NCI-H82 (cell line): ENCODE measurements at regions not wholly inside any gene's neighbourhood (a gene's known extent, or its start where the extent isn't known, plus 50 kb on each side); places are given as distances from the start of the nearest gene placed in this dataset.
"Not testable (repeated sequence)": the region's sequence is repeated elsewhere in the genome, so short reads cannot be mapped to it uniquely, and the experiment has no call there.

Experiments used
- DNase-seq: peaks from one replicate; lab custom pipeline; 2025; lab: John Stamatoyannopoulos, UW

DNA sequence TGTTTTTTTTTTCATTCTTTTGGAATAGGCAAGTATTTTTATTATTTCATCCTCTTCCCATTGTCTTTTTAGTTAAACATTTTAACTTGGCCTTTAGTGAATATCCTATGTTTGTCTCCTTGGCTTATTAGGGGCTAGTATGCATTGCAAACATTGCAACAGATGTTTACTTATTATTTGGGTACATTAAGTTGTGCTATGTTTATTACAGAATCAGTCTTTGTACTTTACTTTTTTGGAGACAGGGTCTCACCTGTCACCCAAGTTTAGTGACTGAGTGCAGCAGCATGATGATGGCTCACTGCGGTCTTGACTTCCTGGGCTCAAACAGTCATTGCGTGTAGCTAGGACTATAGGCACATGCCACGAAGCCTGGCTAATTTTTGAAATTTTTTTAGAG is 51.1 kb upstream of the NUDT6 start:
- no peak for DNase-seq

DNA sequence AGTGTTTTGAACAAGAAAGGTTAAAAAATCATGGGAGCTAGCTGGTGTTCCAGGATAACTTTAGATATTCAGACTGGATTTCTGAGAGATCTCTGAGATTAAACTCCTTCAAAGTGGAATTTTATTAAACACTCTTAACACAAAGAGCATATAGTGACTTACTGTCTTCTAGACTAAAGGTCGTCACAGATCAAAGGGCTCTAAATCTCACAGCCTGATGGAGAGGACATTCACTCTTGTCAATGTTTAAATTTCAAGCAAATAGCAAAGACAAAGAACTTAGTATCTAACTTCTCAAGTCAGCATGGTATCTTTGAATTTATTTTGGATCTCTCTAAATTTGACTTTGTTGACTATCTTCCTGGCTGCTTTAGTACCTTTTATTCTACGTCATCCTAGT is 53.7 kb upstream of the NUDT6 start:
- DNase-seq = no peak

DNA sequence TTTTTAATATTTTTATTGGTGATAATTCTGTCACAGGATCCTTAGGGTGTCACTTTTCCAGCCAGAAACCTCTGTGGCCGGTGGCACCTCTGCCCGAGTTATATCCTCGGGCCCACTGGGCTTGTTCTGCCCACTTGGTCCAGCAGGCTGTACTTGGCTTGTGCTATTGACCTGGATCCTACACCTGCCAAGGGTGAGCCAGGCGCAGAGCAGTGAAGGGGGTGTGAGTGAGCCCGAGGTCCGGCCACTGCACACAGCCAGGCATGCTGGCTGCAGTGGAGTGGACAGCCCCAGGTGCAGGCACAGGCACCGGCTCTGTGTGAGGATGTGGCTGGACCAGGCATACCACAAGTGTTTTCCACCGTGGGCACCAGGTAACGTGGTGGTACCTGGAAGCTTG is 54.7 kb upstream of the NUDT6 start:
- no peak for DNase-seq

DNA sequence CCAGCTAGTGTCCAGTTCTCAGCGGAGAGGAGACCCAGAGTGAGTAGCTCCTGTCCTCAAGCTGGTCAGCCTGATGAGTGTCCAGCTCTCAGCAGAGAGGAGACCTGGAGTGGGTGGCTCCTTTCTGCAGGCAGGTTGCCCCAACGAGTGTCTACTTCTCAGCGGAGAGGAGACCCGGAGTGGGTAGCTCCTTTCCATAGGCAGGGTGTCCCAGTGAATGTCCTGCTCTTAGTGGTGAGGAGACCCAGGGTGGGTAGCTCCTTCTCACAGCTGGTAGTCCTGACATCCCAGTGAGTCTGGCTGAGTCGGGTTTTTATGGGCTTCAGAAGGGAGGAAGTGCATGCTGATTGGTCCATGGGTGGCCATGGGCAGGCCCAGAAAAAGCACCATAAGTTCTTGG is 55.7 kb upstream of the NUDT6 start:
- DNase-seq = no peak

DNA sequence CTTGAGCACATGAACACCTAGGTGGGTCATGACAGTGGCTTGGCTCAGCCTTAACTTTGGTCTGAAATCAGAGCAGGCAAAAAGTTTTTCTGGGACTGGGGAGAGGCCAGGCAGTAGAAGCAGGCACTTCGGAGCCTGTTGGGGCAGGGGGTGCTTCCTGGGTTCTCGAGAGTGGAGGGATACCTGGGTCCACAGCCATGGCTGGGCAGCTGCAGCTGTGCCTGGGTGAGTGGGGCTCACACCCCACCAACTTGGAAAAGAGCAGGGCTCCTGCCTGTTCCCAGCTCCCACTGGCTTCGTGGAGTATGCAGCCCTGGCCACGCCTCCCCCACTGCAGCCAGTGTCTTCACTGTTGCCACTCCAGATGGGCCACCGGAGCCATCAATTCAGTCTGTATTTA is 56.4 kb upstream of the NUDT6 start:
- no peak for DNase-seq

DNA sequence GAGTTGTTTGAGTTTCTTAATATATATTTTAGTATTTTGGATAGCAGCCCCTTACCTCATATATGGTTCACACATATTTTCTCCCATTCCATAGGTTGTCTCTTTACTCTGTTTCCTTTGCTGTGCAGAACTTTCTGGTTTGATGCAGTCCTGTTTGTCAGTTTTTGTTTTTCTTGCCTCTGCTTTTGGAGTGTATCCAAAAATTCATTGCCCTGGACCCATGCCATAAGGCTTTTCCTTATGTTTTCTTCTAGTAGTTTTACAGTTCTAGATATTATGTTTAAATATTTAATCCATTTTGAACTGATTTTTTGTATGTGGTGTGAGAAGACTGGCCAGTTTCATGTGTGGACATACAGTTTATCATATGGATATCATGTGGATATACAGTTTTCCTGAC is 58.5 kb upstream of the NUDT6 start:
- DNase-seq = no peak

DNA sequence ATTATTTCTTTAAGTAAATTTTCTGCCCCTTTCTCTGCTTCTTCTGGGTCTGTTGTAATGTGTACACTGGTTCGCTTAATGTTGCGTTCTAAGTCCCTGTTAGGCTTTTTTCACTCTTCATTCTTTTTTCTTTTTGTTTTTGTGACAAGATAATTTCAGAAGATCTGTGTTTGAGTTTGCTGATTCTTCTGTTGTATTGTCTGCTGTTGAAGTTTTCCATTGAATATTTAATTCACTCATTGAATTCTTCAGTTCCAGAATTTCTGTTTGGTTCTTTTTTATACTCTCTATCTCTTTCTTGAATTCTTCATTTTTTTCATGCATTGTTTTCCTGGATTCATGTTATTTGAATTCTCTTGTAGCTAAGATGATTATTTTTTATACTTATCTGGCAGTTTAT is 66.3 kb upstream of the NUDT6 start:
- DNase-seq = no peak

DNA sequence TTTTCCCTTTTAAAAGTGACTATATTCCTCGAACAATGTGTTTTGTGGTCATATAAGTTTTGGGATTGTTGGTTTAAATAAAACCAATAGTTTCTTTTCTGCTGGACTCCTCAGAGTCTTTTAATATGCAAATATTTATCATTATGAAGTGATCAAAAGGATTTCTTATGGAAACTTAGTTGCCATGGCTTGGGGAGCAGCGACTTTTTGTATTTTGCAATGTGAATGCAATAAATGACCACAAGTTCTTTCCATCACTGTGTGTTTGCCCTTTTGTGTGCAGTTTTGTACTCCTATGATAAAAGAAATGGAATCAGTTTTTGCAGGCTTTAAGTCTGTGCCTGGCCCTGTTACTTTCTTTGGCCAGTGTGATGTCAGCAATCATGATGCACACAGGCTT is 68.5 kb upstream of the NUDT6 start:
- DNase-seq = no peak

DNA sequence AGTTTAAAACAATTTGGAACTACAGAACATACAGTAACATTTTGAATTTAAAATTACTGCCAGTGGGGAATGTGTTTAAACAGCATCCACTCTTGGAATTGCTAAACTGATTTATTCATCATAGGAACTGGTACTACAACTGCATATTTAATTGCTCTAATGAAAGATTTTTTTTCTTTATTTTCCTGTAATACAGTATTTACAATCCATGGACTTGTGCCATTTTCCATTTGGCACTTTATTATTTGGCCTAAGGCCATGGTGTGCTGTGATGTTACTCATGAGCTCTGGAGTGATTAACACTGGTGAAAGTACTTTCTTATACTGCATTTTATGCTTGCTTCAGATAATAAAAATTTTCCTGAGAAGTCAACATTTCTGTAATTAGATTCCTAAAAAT is 69.7 kb upstream of the NUDT6 start:
- no peak for DNase-seq

DNA sequence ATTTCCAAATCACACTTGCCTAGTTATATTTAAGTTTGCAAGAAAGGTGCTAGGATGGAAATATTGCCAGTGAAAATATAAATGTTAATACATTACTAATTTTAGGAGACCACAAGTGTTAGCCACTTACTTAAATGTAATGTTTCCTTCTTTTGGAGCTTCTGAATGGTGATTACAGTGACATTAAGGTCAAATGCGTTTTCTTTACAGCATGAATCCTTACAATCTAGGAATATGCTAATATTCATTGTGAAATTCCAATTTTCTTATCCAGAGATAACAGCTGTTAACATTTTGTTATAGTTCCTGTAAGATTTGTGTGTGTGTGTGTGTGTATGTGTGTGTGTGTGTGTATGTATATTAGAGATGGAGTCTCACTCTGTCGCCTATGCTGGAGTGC is 70.2 kb upstream of the NUDT6 start:
- DNase-seq = no peak

DNA sequence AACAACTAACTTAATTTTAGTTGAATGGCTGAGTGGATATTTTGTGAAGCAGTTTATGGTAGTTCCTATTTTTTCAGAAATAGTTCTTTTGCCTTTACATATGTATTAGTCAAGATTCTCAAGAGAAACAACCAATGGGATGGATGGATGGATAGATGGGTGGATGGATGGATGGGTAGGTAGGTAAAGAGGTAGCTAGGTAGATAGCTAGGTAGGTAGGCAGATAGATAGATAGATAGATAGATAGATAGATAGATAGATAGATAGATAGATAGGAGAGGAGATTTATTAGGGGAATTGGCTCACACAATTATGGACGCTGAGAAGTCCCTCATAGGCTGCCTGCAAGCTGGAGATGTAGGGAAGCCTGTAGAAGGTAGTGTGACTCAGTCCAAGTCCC is 74.0 kb upstream of the NUDT6 start:
- DNase-seq = no peak

DNA sequence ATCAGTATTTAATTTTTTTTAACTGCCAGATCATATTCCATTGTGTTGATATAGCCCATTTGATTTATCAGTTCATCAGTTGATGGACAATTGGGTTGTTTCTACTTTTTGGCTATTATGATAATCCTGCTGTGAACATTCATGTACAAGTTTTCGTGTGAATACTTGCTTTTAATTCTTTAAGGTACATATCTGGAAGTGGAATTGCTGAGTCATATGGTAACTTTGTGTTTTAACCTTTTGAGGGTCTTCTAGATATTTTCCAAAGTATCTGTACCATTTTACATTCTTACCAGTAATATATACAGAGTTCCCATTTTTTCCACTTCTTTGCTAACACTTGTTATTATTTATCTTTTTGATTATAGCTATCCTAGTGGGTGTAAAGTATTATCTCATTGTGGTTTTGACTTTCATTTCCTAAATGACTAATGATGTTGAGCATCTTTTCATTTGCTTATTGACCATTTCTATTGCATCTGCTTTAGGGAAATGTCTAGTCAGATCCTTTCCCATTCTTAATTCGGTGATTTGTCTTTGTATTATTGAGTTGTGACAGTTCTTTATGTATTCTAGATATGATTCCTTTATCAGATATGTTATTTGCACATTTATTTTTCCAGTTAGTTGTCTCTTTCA is 75.2 kb upstream of the NUDT6 start:
- no peak for DNase-seq

DNA sequence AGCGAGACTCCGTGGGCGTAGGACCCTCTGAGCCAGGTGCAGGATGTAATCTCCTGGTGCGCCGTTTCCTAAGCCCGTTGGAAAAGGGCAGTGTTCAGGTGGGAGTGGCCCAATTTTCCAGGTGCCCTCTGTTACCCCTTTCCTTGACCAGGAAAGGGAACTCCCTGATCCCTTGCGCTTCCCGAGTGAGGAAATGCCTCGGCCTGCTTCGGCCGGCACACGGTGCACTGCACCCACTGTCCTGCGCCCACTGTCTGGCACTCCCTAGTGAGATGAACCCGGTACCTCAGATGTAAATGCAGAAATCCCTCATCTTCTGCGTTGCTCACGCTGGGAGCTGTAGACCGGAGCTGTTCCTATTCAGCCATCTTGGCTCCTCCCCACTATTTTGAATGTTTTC is 81.7 kb upstream of the NUDT6 start:
- DNase-seq = not testable (repeated sequence)

DNA sequence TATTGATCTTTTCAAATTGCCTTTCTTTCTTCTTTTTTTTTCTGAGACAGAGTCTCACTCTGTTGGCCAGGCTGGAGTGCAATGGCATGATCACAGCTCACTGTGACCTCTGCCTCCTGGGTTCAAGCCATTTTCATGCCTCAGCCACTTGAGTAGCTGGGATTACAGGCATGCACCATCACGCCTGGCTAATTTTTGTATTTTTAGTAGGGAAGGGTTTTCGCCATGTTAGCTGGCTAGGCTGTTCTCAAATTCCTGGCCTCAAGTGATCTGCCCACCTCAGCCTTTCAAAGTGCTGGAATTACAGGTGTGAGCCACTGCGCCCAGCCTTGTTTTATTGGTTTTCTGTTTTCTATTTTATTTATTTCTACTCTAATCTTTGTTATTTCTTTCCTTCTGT is 82.7 kb upstream of the NUDT6 start:
- DNase-seq = not testable (repeated sequence)

DNA sequence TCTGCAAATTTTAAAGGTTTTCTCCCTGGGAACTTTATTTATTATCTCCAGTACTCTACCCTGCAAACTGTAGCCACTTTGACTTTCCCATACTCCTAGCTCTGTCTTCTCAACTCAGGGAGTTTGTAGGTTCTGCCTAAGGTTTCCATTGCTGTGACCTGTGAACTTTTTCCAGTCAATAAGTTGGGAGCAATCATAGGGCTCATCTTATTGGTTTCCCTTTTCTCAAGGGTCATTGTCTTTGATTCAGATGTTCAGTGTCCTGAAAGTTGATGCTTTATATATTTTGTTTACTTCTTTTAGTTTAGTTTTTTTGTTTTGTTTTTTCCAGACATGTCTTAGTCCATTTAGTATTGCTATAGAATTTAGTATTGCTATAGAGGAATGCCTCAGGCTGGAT is 85.3 kb upstream of the NUDT6 start:
- DNase-seq = no peak

DNA sequence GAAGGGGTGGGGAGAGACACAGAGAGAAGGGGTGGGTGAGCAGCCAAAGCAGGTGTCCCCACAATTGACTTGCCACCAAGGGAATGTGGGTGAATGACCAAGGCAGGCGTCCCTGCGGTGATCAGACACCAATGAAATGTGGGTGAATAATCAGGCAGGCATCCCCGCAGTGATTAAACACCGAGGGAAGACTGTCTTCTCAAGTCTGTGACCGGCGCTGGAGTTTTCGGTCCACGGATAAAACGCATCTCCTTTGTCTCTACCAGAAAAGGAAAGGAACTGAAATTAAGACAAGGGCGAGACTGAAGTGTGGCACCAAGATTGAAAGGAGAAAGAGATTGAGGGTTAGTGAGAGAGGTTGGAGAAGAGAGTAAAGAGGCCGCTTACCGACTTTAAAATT is 90.0 kb upstream of the NUDT6 start:
- not testable (repeated sequence) for DNase-seq

DNA sequence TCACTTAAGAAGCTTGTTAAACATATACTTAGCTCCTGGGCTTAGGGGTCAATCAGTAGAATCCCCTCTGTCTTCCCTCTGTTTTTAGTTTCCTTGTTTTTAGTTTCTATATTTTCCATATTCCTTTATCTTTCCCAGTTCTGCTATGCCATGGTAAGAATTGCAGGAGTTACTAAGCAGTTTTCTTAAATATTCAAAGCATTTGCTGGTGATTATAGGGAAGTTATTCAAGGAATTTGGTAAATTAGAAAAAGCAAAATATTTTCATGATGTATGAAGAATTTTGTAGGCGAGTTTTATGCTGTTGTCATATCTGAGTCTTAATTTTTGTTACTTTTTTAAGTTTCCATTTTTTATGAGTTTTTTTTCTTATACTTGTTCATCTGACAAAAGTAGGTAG is 91.6 kb upstream of the NUDT6 start:
- no peak for DNase-seq

DNA sequence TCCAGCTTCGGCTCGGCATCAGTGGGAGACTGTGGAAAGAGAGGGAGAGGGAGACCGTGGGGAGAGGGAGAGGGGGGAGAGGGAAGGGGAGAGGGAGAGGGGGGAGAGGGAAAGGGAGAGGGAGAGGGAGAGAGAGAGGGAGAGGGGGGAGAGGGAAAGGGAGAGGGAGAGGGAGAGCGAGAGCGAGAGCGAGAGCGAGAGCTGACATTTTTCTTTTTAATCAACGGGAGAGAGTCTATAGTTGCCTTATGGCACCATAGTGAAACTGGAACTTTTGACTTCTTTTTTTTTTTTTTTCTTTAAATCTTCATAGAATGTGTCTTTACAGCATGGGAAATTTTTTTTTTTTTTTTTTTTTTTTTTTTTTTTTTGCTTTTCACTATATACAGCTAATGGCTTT is 94.7 kb upstream of the NUDT6 start:
- no peak for DNase-seq

DNA sequence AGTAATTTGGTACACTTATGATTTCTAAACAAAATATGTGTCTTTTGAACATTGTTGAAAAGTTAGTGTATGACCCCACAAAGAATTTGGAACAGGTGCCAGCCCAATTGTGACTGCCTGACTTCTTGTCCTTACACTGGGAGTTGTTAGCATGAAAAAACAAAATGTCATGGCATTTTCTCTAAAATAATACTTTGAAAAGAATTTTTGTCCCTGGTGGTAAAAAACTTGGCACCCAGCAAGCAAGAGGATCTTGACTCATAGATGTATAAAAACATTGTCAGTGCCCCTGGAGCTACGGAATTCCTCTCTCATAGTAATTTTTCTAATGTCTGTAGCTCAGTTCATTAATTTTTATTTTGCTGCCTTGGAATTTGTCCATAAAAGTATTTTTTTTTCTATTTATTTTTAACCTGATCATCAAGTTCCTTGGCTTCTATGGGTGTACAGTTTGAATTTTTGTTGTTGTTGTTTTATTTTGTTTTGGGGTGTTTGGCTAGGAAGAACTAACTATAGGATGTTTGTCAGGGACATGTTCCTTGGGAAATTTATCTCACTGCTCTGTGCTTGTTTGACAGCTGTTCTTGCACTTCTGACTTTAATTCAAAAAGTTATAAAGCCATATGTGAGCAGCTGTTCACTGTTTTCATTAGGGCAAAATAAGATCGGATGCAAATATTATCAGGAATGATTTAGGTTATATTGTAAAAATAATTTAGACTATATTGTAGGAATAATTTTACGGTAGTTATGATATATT is 95.4 kb upstream of the NUDT6 start:
- DNase-seq = no peak

DNA sequence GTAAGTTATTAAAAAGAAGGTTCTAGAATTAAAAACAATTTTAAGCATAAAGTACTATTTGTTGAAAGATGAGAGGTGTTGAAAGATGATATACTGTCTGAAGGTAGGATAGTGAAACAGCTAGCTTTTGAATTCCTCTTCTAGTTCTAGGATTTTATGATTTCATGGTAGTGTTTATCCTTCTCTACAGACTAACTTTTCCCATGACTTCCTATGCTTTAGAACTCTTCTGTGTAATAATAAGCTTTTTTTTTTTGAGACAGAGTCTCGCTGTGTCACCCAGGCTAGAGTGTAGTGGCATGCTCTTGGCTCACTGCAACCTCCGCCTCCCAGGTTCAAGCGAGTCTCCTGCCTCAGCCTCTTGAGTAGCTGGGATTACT is 96.0 kb upstream of the NUDT6 start:
- no peak for DNase-seq

DNA sequence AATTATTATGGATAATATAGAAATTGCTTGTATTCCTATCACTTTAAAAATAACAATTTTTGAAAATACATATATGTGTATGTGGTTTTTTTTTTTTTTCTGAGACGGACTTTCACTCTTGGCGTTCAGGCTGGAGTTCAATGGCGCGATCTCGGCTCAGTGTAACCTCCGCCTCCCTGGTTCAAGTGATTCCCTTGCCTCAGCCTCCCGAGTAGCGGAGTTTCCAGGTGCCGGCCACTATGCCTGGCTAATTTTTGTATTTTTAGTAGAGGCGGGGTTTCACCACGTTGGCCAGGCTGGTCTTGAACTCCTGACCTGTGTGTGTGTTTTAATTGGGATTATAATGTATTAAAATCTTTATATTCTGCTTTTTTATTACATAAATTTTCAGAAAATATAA is 97.9 kb upstream of the NUDT6 start:
- DNase-seq = no peak

DNA sequence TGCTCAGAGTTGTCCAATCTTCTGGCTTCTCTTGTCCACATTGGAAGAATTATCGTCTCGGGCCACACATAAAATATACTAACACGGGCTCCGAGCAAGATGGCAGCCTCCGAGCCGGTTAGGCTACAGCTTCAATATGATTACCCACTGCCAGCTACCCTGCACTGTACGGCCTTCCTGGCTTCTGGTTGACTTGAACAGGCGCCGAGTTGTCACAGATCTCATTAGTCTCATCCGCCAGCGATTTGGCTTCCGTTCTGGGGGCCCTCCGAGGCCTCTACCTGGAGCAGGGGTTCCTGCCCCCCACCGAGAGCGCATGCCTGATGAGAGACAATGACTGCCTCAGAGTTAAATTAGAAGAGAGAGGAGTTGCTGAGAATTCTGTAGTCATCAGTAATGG is 101.2 kb upstream of the NUDT6 start:
- no peak for DNase-seq

DNA sequence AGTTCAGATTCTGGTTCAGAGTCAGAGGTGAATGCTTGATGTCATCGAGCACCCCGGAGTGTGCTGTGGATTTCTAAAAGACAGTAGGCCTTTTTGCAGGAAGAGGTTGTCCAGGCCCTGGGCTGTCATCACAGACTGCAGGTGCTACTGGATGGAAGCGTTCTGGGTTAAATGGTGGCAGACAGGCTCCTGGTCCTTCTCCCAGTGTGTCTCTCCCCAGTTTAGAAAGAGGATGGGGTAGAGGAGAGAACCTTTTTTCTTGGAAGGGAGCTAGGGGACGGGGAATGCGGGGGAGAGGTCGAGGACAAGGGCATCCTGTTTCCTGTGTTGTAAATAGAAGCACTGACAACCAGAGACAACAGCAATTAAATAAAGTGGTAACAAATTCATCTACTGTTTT is 102.3 kb upstream of the NUDT6 start:
- no peak for DNase-seq

DNA sequence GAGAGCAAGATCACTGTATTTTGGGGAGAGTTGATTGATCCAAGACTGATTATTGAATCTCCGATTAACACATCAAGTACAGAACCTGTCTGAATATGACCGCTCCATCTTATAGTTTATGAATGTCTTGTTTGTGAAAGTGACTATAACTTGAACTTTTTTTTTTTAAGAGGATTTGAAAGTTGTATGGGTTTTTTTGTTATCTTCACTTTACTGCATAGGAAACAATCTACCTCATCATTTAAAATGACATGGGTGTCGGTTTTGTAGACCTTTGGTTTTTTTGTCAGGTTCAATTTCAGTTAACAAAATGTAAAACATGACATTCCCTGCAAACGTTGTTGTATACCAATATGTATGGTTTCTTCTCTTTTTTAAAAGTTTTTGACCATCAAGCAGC is 103.0 kb upstream of the NUDT6 start:
- no peak for DNase-seq
